GM03348 (cell line): ENCODE measurements at regions not wholly inside any gene's neighbourhood (a gene's known extent, or its start where the extent isn't known, plus 50 kb on each side); places are given as distances from the start of the nearest gene placed in this dataset.
"Not testable (repeated sequence)": the region's sequence is repeated elsewhere in the genome, so short reads cannot be mapped to it uniquely, and the experiment has no call there.

Experiments
- DNase-seq: peaks from one replicate; pipeline ENCODE4 v3.0.0; 2012; ENCODE audit warnings: low spot score

- no peak for DNase-seq
These were observed 113.3 kb downstream of the MYCN start for GRCh38 chr2:16053437-16054257.

DNA sequence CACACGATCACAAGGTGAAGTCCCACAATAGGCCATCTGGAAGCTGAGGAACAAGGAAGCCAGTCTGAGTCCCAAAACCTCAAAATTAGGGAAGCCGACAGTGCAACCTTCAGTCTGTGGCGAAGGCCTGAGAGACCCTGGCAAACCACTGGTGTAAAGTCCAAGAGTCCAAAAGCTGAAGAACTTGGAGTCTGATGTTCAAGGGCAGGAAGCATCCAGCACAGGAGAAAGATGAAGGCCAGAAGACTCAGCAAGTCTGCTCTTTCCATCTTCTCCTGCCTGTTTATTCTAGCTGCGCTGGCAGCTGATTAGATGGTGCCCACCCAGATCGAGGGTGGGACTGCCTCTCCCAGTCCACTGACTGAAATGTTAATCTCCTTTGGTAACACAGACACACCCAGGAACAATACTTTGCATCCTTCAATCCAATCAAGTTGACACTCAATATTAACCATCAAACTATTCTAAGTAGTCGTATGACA is 112.3 kb downstream of the MYCN start:
- DNase-seq: not testable (repeated sequence)

GRCh38 chr2:16051841-16052564 is 111.7 kb downstream of the MYCN start:
- no peak for DNase-seq

GRCh38 chr2:16050908-16051489 is 110.6 kb downstream of the MYCN start:
- DNase-seq: no peak

DNA sequence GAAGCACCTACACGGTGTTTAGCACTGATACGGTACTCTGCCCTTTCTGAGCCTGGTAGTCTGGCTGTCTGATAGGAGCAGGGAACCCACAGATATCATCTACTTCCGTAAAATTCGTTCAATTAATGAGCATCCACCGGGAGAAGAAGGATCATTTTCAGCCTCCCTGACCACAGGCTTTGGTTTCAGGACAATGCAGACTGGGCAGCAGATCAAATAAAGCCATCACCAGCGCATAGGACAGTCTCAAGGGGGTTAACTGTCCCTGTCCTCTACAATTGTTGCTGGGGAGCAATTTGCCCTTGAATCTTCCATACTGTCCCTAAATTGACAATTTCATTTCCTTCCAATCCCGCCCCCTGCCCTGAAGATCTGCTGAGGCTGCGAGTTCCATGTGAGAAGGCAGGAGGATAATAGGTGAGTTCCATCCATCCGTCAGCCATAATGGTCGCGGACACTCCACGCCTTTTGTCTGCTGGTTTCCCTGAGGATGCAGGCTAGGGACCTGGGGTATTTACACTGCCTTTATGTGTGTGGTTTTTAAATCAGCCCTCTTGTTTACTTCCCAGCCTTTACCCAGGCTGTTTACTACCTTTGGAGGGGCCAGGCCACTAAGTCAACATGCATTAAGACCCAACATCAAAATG is 110.0 kb downstream of the MYCN start:
- DNase-seq: no peak

DNA sequence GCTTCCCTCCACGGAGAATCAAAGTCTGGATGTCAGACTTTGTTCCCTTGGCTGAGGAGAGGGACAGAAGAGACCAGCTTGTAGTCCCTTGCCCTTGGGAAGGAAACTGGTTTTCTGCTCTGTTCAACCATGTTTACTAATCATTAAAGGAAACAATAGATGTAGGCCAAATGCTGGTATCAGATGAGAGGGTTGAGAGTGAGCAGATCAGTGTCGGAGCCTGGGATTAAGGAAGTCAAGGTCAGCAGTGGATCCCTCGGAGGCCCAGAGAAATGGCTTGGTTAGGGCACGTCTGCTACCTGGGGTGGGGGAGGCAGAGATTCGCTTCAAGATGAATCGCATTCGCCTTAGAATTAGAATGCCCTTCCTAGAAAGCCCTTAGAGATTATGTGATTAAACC is 109.1 kb downstream of the MYCN start:
- DNase-seq: no peak

GRCh38 chr2:16048466-16048865 is 108.1 kb downstream of the MYCN start:
- DNase-seq: no peak

DNA sequence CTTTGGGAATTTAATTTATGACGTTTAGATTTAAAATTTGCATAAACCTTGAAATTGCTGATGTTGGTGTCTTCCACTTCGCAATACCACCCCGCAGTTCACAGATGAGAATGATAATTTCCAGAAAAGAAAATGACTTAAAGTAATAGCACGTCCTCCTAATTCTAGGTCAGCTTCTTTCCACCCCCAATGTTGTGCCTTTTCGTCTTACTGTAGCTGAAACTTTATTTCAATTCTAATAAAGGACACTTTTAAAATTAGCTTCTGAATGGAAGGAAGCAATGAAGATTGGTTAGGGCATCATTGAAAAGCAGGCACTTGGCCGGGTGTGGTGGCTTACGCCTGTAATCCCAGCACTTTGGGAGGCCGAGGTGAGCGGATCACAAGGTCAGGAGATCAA is 107.4 kb downstream of the MYCN start:
- no peak for DNase-seq

DNA sequence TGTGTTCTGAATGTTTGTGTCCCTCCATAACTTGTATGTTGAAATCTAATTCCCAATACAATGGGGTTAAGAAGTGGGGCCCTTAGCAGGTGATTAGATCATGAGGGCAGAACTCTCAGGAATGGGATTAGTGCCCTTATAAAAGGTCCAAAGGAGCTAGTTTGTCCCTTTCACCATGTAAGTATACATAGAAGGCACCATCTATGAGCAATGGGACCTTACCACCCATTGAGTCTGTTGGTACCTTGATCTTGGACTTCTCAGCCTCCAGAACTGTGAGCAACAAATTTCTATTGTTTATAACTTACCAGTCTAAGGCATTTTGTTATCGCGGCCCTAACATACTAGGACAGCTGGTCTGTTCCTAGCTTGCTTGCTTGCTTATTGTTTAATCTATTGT is 106.3 kb downstream of the MYCN start:
- no peak for DNase-seq

DNA sequence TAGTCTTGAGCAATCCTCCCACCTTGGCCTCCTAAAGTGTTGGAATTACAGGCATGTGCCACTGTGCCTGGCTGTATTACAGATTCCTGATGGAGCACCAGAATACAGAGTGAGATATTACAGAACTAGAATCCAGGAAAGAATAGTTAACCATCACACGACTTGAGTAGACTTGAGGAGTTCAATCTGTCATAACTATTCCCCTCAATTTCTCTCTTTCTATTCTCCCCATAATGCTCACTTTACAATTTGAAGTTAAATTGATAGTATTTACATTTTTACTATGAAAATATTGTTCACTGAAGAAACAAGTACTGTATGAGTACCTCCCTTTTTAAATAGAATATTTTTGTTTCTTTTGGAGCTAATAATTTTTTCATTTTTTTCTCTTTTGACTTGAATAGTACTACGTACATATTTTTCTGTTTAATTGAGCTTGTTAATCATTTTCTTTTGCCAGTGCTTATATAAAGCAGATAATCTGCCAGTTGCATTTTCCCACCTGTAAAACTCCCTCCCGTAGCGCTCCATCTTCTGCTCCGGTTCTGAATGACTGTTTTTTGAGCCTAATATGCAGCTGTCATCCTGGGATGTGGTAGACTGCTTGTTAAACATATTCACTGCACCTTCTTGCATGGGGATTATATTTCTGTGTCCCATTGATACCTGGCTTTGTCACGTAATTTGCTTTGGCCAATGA is 105.5 kb downstream of the MYCN start:
- no peak for DNase-seq

- no peak for DNase-seq
These were observed 104.7 kb downstream of the MYCN start for GRCh38 chr2:16044946-16045456.

DNA sequence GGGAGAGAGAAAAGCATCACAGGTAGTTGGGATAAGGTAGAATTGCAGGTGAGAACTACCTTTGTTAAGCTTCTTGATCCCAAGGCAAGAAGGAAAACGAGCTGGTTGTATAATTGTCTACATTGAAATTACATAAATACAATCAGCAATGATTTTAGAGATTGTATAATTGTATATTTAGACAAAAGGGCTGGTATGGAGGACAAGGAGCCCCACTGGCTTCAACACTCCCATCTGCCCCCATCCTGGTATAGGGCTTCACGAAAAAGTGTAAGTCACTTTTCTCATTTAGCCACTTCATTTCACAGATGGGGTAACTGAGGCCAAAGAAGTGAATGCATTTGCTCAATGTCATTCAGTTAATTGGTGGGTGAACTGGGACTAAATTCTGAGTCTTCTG is 103.3 kb downstream of the MYCN start:
- DNase-seq: no peak

- DNase-seq: no peak
These were observed 102.8 kb downstream of the MYCN start for GRCh38 chr2:16043192-16043591.

DNA sequence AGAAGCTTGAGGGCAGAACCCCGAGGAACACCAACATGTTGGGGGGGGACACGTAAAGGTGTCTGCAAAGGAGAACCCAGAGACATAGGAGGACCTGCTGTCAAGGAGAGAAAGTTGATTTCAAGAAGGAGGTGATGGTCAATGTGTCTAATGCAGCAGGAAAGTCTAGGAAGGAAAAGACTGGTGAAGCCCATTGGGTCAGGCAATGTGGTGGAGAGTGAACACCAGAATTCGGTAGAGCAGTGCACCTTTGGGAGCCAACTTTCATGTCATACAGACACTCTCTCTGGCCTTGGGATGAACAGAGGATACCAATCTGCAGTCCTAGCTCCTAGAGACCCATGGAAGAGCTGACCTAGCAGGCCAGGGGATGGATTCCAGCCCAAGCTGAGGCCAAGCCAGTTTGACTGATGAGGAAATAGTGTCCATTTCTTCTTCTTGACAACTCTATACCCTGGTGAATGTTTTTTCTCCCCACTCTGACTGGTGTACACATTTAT is 101.9 kb downstream of the MYCN start:
- no peak for DNase-seq

DNA sequence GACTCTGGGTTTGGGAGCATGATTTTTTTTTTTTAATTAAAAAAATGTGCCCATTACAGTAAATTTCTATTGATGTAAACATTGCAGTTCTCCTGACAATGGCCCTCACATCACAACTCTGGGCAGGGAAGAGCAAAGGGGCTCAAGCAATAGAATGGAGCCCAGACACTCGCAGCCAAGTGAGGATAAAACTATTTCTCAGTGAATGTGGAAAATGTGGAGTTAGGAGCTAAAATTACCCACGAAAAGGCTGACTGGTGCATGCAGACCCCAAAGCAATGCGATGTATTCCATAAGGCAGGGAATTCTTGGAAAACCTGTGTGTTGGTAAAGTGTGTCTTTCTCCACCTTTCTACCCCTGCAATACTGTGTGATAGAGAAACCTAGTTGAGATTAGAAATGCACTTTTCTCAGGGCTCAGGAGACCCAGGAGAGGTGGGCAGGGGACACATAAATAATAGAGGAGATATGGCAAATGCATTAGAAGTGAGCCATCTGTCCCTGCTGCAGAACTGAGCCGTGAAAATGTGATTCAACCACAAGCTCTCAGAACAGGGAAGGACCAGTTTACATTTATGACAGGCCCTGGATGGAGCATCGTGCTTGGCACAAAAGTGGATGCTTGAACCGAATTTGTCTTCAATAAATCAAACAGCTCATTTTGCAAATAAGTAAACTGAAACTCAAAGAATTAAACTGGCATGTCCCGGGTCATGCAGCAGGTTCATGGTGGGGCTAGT is 100.1 kb downstream of the MYCN start:
- no peak for DNase-seq

GRCh38 chr2:16039823-16040222 is 99.5 kb downstream of the MYCN start:
- no peak for DNase-seq

DNA sequence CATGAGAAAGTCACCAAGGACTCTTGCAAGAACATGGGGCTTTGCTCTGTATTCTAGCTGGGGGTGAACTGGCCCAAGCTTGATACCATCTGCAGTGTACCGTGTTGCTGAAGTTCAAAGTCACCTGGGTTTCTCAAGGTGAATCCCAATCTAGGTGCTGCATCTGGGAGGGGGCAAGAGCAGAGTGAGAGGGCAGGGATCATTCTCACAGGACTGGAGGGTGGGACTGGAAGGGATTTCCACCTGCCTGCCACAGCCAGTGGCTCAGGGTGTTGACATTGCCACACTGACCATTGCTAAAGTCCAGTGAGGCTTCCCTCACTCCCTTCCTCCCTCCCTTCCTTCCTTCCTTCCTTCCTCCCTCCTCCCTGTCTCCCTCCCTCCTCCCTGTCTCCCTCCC is 98.7 kb downstream of the MYCN start:
- DNase-seq: no peak

GRCh38 chr2:16038621-16039020 is 98.3 kb downstream of the MYCN start:
- DNase-seq: no peak

GRCh38 chr2:16037808-16038457 is 97.6 kb downstream of the MYCN start:
- no peak for DNase-seq

DNA sequence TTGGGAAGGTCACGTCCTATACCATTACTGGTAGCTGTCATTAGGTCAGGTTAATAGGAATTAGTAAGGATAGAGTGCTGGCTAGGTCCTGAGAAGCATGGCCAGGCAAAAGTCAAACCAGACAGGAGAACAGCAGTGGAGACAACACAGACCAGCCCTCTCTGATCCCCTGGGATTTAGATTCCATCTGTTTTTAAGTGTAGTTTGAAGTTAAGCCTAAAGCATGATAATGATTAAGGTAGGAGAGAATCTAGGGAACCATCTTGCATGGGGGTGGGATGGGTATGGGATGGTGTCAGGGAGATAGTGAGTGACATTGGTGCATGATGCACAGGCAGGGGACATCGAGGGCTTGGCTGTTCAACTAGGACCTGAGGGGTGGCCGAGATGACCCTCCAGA is 96.6 kb downstream of the MYCN start:
- no peak for DNase-seq
